ENCODE measurements at regions not wholly inside any gene's neighbourhood (a gene's known extent, or its start where the extent isn't known, plus 50 kb on each side); places are given as distances from the start of the nearest gene placed in this dataset.

DNA sequence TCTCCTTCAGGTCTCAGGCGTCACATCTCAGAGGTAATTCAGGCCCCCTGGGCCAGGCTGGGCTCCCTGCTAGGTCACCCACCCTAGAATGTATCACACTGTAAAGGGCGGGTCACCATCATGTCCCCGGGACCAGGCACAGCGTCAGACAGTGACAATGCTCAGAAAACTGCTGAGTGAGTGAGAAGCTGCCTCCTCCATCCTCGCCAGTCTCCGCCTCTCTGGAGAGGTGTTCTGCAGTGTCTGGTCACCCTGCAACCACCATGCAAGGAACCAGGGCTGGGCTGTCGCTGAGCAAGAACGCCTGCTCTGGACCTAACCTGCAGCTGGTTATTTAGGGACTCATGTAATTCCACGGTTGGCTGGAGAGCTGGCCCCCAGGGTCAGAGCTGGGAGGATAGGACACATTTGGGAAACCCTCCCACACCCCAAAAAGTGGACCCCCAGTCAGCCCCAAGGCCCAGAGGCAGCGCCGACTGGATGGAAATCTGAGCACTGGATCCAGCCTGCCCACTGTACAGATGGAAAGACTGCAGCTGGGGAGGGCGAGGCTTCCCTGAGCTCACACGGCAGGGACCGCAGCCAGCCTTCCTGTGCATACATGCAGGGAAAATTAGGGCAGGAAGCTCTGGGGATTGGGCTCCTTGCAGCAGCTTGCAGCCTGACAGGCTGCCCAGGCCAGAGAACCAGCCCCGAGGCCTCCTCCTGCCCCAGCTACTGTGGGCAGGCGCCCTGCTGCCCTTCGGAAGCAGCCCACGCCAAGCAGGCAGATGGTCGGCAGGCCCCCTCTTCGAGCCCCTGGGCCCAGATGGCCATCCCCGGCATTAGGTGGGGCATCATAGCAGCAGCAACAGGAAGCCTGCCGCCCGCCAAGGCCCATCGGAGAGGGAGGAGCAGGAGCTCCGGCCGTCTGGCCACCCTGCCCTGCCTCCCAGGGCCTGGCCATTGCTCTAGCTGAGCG is 105.4 kb upstream of the ZMIZ1 start:
- no peak for DNase-seq

GRCh38 chr10:78964274-78964951 is 104.4 kb upstream of the ZMIZ1 start:
- DNase-seq = no peak

DNA sequence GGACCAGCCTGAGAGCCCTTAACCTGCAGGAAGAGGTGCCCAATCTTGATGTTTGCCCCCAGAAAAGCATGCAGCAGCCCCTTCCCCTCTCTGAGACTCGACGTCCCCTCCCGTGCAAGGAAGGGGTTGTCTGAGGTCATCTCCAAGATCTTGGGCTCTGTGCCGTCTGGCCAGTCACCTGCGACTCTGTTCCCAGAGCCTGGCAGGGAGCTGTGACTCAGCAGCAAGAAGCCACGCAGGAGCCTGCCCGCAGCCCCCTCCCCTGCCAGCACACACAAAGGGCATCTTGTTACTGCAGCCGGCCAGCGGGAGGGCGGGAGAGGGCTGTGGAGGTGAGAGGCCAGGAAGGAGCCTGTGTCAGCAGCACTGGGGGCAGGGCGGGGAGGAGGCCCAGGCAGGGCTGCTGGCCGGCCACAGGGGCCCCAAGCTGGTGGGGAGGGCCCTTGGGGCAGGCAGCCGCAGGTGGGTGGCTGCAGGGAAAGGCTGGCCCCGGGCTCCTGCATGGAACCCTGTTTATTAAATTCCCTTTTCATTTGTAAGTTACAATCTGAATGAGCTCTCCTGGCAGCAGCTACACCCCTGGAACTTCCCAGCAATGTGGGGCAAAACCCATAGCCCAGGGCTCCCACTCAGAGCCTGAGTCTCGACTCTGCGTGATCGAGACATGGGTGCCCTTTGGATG is 103.7 kb upstream of the ZMIZ1 start:
- no peak for DNase-seq

DNA sequence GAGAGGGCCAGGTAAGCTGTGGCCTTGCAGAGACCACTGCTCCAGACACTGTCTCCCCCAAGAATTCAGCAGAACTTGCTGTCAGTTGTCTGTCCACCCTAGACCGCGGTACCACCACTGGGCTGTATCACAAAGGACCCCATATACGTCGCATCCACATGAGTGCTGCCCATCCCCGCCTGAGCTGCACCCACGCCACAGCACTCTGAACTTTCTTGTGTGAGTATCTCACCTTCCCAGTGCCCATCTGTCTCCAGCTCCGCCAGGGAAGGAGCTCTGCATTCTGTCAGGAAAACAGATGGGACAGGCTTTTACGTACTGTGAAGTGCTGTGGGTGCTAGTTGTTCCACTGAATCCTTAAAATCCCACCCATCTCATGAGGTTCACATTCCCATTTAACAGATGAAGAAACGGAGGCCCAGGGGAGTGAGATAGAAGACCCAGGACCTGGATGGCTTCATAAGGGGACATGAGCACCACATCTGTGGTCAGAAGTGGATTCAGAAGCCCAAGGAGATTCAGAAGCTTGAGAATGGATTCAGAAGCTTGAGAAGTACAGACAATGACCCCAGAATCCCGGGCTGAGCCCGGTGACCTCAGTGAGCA is 102.5 kb upstream of the ZMIZ1 start:
- no peak for DNase-seq

GRCh38 chr10:78966844-78967488 is 101.8 kb upstream of the ZMIZ1 start:
- DNase-seq = no peak

DNA sequence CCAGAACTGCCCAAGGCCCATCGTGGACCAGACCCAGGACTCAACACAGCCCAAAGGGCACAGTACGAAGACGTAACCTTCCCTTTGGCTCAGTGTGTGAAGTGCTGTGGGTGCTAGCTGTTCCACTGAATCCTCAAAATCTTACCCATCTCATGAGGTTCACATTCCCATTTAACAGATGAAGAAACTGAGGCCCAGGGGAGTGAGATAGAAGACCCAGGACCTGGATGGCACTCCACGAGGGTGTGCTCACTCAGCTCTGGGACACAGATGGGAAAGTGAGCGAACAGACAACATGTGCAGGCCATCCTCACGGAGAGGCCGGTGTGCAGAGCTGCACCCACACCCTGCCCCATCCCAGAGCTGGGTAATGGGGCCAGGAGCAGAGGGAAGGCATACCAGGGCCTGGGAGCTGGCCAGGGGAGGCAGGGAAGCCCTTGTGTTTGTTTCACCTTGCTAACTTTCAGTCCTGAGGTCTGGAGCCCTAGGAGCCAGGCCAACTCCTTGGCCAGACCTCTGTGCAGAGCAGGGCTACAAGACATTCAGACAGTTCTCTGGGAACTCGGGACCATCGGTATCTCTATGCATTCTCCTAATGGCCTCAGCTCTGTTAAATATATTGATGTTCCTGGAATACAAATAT is 100.3 kb upstream of the ZMIZ1 start:
- DNase-seq = no peak

GRCh38 chr10:78968943-78969342 is 99.8 kb upstream of the ZMIZ1 start:
- peak; percentile 9 for DNase-seq

DNA sequence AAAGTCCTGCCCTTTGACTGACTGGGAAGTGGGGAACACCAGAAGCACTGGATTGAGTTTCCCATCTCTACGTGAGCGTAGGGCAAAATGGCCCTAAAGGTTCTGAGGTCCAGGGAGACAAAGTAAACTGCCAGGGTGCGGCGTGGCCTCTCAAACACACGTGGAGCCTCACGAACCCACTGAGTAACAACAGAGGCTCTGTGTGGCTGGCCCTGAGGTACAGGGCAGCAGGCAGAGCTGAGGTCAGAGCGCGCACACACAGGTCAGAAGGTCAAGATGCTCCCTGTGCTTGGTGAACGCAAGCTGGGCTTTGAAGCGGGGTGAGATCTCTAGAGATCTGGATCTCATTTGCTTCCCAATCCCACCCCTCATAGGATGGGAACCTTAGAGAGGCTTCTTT is 99.0 kb upstream of the ZMIZ1 start:
- no peak for DNase-seq

DNA sequence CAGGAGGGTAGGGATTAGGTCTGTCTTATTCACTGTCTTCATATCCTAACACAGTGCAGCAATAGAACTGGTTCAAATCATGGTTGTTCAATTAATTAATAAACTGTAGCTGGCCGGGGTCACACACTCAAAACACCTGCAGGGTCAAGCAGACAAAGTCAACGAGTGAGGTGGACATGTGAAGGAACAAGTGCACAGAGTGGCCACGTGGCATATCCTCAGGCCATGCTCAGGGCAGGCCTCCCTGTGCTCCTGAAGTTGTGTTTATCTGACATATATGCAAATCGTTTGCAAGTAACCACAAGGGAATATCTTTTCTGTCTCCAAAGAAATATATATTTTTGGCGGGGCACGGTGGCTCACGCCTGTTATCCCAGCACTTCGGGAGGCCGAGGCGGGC is 98.5 kb upstream of the ZMIZ1 start:
- DNase-seq = no peak

DNA sequence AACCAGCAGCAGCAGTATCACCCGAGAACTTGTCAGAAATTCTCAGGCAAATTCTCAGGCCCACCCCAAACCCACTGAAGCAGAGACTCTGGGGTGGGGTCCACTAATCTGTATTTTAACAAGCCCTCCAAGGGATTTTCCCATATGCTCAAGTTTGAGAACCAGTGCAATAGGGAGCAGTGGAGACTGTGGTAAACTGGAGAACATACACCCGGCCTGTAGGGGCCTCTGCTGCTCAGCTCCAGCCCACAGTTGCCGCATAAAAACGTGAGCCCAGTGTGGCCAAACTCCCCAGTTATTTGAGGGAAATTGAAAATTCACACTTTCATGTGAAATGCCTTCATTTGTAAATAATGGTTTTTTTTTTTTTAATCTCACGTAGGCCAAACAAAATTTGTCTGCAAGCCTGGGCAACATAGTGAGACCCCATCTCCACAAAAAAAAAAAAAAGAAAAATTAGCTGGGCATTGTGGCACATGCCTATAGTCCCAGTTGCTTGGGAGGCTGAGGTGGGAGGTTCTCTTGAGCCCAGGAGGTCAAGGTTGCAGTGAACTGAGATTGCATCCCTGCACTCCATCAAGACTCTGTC is 97.6 kb upstream of the ZMIZ1 start:
- DNase-seq = no peak

DNA sequence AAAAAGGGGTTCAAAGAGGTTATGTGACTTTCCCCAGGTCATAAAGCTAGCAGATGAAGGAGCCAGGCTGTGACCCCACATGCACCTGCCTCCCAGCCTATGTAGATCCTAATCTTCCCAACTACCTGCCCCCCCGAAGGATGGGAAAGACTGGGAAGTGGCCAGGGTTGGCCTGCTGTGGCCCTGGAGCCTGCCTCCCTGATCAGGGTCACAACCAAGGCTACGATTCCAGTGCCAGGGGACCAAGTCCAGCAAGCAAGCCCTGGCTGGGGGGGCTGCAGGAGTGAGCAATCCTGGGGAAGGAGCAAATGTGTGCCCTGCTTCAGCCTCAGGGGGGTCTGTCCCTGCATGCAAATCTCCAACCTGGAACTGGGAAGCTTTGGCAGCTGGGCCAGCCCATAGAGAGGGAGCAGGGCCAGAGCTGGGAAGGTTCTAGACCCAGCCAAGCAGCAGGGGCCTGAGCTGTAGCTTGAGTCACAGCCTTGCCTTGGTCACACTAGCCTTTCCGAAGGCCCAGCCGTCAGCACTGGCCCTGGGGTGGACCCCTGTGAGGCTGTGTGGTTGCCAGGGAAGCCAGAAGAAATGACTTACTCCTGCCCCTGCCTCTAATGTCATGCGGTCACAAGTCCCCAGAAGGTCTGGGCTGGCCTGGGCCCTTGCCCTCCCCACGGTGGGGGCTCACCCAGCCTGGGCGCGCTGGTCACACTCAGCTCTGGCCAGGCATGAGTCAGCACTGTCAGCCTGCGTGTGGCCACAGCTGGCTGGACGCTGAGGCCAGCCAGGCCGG is 96.4 kb upstream of the ZMIZ1 start:
- DNase-seq = peak; percentile 88

DNA sequence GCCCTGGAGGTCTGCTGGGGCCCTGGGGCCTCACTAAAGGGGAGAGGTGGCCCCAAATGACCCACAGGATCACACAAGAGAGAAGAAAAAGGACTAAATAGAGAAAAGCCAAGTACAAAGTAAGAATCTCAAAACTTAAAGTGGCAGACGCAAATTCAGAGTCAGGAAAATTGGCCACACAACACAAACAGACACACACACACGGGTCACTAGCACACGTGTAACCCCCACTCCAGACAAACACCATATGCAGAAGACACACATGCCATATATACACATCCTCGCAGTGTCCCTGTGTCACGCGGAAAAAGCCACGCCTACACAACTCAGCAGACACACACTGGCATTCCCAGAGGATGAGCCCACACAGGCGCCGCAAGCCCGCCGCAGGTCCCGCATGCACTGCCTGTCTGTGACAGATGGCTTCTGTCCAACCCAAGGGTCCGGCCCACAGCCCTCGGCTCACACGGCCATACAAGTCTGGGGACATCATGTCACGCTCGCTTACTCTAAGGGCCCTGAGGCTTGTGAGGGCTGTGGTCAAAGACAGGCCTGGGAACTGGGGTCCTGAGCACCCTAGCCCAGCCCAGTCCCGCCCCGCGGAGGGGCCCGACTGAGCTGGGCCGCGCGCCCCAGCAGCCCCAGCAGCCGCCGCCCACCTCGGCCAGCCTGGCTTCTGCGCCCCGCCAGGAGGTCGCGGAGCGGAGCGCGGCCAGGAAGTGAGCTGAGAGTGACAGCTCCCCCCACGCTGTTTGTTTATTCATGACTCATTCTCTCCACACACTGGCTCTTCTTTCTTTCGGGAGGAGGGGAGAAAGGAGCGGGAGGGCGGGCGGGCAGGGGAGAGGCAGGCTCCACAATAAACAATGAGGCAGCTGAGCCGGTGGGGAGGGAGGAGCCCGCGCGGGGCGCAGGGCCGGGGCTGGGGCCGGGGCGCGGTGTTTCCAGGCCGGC is 95.5 kb upstream of the ZMIZ1 start:
- peak; percentile 92 for DNase-seq

- DNase-seq = no peak
Measured at GRCh38 chr10:78973901-78974616, 94.7 kb upstream of the ZMIZ1 start.

GRCh38 chr10:78974617-78975317 is 94.0 kb upstream of the ZMIZ1 start:
- peak; percentile 97 for DNase-seq

- DNase-seq = peak; percentile 67
Measured at GRCh38 chr10:78975926-78976325, 92.8 kb upstream of the ZMIZ1 start.

GRCh38 chr10:78976825-78977755 is 91.7 kb upstream of the ZMIZ1 start:
- DNase-seq = peak; percentile 39

- DNase-seq = no peak
Measured at GRCh38 chr10:78979938-78980337, 88.8 kb upstream of the ZMIZ1 start.

Data from suppressor macrophage treated with lipopolysaccharide for 4 hours (primary cell).